Natural killer cell (primary cell): ENCODE measurements at regions not wholly inside any gene's neighbourhood (a gene's known extent, or its start where the extent isn't known, plus 50 kb on each side); places are given as distances from the start of the nearest gene placed in this dataset.

Experiments
- ATAC-seq, 3 donors: fragments of 150-1000 bp in 2 of 3; fragments of 200-7000 bp in 1 of 3; cut with Tn5 transposase; 1 replicate in 1 of 3; 2 replicates in 2 of 3; pipeline ENCODE4 v1.10.0; 2021; ENCODE audit warnings: mild to moderate bottlenecking in 2 of 3, moderate library complexity in 2 of 3
- DNase-seq, 2 donors: peaks; one replicate each; pipeline versions ENCODE4 v3.0.0 to v3.0.0-alpha.2; 2013 to 2021; ENCODE audit warnings: mixed read lengths in 1 of 2
- H3K27ac ChIP-seq: one replicate; pipeline ENCODE4 v1.5.1; 2013; ENCODE audit warnings: mild to moderate bottlenecking, low read length
- H3K27me3 ChIP-seq: one replicate; pipeline ENCODE4 v1.6.1; 2013; ENCODE audit warnings: low read length; ENCODE audit not compliant: control insufficient read depth, insufficient read depth
- H3K36me3 ChIP-seq: one replicate; pipeline ENCODE4 v1.6.1; 2013; ENCODE audit warnings: low read length; ENCODE audit not compliant: control insufficient read depth, insufficient read depth
- H3K4me1 ChIP-seq: one replicate; pipeline ENCODE4 v1.6.1; 2013; ENCODE audit warnings: low read length; ENCODE audit not compliant: control insufficient read depth, insufficient read depth
- H3K4me3 ChIP-seq: one replicate; pipeline ENCODE4 v1.5.1; 2013; ENCODE audit warnings: low read length
- H3K9me3 ChIP-seq: one replicate; pipeline ENCODE4 v1.6.1; 2013; ENCODE audit warnings: low read length; ENCODE audit not compliant: control insufficient read depth, insufficient read depth
- H3K27ac Mint-ChIP-seq, 2 donors: one replicate each; pipeline ENCODE4 v1.8.0; 2022; ENCODE audit warnings: mild to moderate bottlenecking in 2 of 2, mixed read lengths in 2 of 2, moderate library complexity in 1 of 2
- H3K27me3 Mint-ChIP-seq, 2 donors: one replicate each; pipeline ENCODE4 v1.8.0; 2022; ENCODE audit warnings: low read depth in 2 of 2, mixed read lengths in 2 of 2
- H3K36me3 Mint-ChIP-seq: one replicate; pipeline ENCODE4 v1.8.0; 2022; ENCODE audit warnings: mixed read lengths
- H3K4me1 Mint-ChIP-seq, 2 donors: one replicate each; pipeline ENCODE4 v1.8.0; 2022; ENCODE audit warnings: mixed read lengths in 2 of 2
- H3K4me3 Mint-ChIP-seq: one replicate; pipeline ENCODE4 v1.8.0; 2022; ENCODE audit warnings: mild to moderate bottlenecking, moderate library complexity, mixed read lengths
- H3K9me3 Mint-ChIP-seq, 2 donors: one replicate each; pipeline ENCODE4 v1.8.0; 2022; ENCODE audit warnings: mixed read lengths in 2 of 2
- CTCF ChIP-seq: fragments of 200-600 bp; IDR thresholded peaks from one replicate; pipeline ENCODE4 v1.8.0; 2022; ENCODE audit warnings: antibody characterized with exemption
- WGBS: methylation state at CpG from one replicate; pipeline ENCODE4 v1.1.7; 2013; ENCODE audit warnings: missing lambda C conversion rate; ENCODE audit not compliant: insufficient coverage; 5-methylcytosine and 5-hydroxymethylcytosine counted together
- intact Hi-C: fragments of 100-400 bp; cut with micrococcal nuclease; formaldehyde crosslinking; loops from one replicate; pipeline ENCODE4 v1.14.2; 2022

- H3K27ac Mint-ChIP-seq, result no peak overlapping the region
- H3K4me3 Mint-ChIP-seq, result no peak overlapping the region
- ATAC-seq, result no peak
- H3K9me3 ChIP-seq, result no peaks in the 10 kb centered on the region
- intact Hi-C loops, result no loop called here
- TF ChIP-seq CTCF, result no peak
- H3K4me3 ChIP-seq, result no peak overlapping the region
- no peaks in the 10 kb centered on the region for H3K9me3 Mint-ChIP-seq
- no peaks in the 10 kb centered on the region for H3K36me3 ChIP-seq
- DNase-seq, result no peak
- peaks cover 0 to 3% of the 10 kb centered on the region in 2 donors for H3K27me3 Mint-ChIP-seq
- 55% methylated on average over 1 of the region's 2 CpGs for WGBS
- H3K27me3 ChIP-seq, result no peaks in the 10 kb centered on the region
- no peak overlapping the region for H3K27ac ChIP-seq
- no peaks in the 10 kb centered on the region for H3K4me1 Mint-ChIP-seq
- H3K36me3 Mint-ChIP-seq, result no peaks in the 10 kb centered on the region
- no peaks in the 10 kb centered on the region for H3K4me1 ChIP-seq
These were observed 228.9 kb upstream of the SMLR1 start for GRCh38 chr6:130598021-130598989.

- no peak for ATAC-seq
- H3K4me1 Mint-ChIP-seq, result no peaks in the 10 kb centered on the region
- no peaks in the 10 kb centered on the region for H3K4me1 ChIP-seq
- no peak overlapping the region for H3K4me3 ChIP-seq
- no peak for DNase-seq
- H3K4me3 Mint-ChIP-seq, result no peak overlapping the region
- intact Hi-C loops, result no loop called here
- H3K27me3 ChIP-seq, result no peaks in the 10 kb centered on the region
- H3K36me3 Mint-ChIP-seq, result no peaks in the 10 kb centered on the region
- no peak for TF ChIP-seq CTCF
- no peaks in the 10 kb centered on the region for H3K9me3 Mint-ChIP-seq
- 100% methylated on average over 2 of the region's 2 CpGs for WGBS
- no peak overlapping the region for H3K27ac Mint-ChIP-seq
- H3K9me3 ChIP-seq, result no peaks in the 10 kb centered on the region
- no peak overlapping the region for H3K27ac ChIP-seq
- peaks cover 3 to 7% of the 10 kb centered on the region in 2 donors for H3K27me3 Mint-ChIP-seq
- no peaks in the 10 kb centered on the region for H3K36me3 ChIP-seq
These were observed 226.3 kb upstream of the SMLR1 start for GRCh38 chr6:130600880-130601341.

- Mint-ChIP-seq H3K4me3 (no peak overlapping the region), H3K4me1 (no peaks in the 10 kb centered on the region), H3K27me3 (peaks cover 3 to 7% of the 10 kb centered on the region in 2 donors), H3K27ac (no peak overlapping the region), H3K36me3 (no peaks in the 10 kb centered on the region), H3K9me3 (no peaks in the 10 kb centered on the region)
- Histone ChIP-seq H3K27me3 (no peaks in the 10 kb centered on the region), H3K36me3 (no peaks in the 10 kb centered on the region), H3K27ac (no peak overlapping the region), H3K4me3 (no peak overlapping the region), H3K4me1 (no peaks in the 10 kb centered on the region), H3K9me3 (no peaks in the 10 kb centered on the region)
- DNase-seq (no peak), ATAC-seq (no peak)
- 36% methylated on average over 4 of the region's 8 CpGs for WGBS
- no peak for TF ChIP-seq CTCF
- intact Hi-C loops, result no loop called here
These were observed 224.9 kb upstream of the SMLR1 start for GRCh38 chr6:130602151-130602770.
